Thyroid gland (tissue), 4 donors: ENCODE measurements at regions not wholly inside any gene's neighbourhood (a gene's known extent, or its start where the extent isn't known, plus 50 kb on each side); places are given as distances from the start of the nearest gene placed in this dataset.
A peak's percentile ranks its signal among the peaks of the same experiment; 100 is the strongest.

Experiments
- DNase-seq, 2 donors: peaks; one replicate each; pipeline ENCODE4 v3.0.0-alpha.2; 2019
- H3K27ac ChIP-seq, 3 donors: fragments of 200-600 bp; sonication (generic); 1 replicate in 2 of 3; 2 replicates in 1 of 3; pipeline ENCODE4 v1.5.1; 2016 to 2019; ENCODE audit warnings: mild to moderate bottlenecking in 1 of 3, moderate library complexity in 1 of 3
- H3K27me3 ChIP-seq: fragments of 200-600 bp; sonication (generic); one replicate; pipeline ENCODE4 v1.5.1; 2019
- H3K36me3 ChIP-seq, 2 donors: fragments of 200-600 bp; sonication (generic); one replicate each; pipeline ENCODE4 v1.5.1; 2016 to 2019
- H3K4me1 ChIP-seq, 2 donors: fragments of 200-600 bp; sonication (generic); one replicate each; pipeline ENCODE4 v1.5.1; 2017 to 2019
- H3K4me3 ChIP-seq, 3 donors: fragments of 200-600 bp; sonication (generic); replicated peaks in 1 of 3; 1 replicate in 2 of 3; 2 replicates in 1 of 3; pipeline ENCODE4 v1.5.1; 2016; ENCODE audit warnings: mild to moderate bottlenecking in 1 of 3
- H3K9me3 ChIP-seq: fragments of 200-600 bp; sonication (generic); one replicate; pipeline ENCODE4 v1.5.1; 2017
- POLR2A ChIP-seq, 2 donors: fragments of 450-650 bp; IDR thresholded peaks; one replicate each; pipeline ENCODE4 v1.6.1; 2017; ENCODE audit warnings: antibody characterized with exemption in 2 of 2, mild to moderate bottlenecking in 2 of 2, moderate library complexity in 1 of 2
- WGBS, 2 donors: methylation state at CpG; one replicate each; pipeline ENCODE4 v1.1.5; 2017; 5-methylcytosine and 5-hydroxymethylcytosine counted together
- intact Hi-C: fragments of 100-400 bp; cut with DNase I; formaldehyde crosslinking; loops from one replicate; pipeline ENCODE4 v1.15.1; 2023
- TF ChIP-seq, protein P1 (sequence below), 6 experiments: fragments of 200-600 bp in 3 of 6; fragments of 450-650 bp in 3 of 6; sonication (generic) in 3 of 6; IDR thresholded peaks; one replicate each; pipeline ENCODE4 v1.5.1; 2016 to 2019; ENCODE audit warnings: antibody characterized with exemption in 6 of 6, mild to moderate bottlenecking in 2 of 6, inconsistent platforms in 1 of 6, moderate library complexity in 1 of 6

- intact Hi-C loops = no loop called here
- DNase-seq = peak; percentile 7 to 24
- Histone ChIP-seq H3K27me3 (no peaks in the 10 kb centered on the region), H3K36me3 (no peaks in the 10 kb centered on the region), H3K4me3 (no peak overlapping the region), H3K9me3 (no peaks in the 10 kb centered on the region), H3K27ac (no peak overlapping the region), H3K4me1 (peaks cover 7 to 12% of the 10 kb centered on the region in 2 donors)
- no peak for TF ChIP-seq POLR2A (IDR thresholded peaks at IDR 0.05)
- 9 to 11% methylated on average over 3 of the region's 3 CpGs for WGBS, 2 donors
These were observed 137.7 kb upstream of the NMUR2 start for GRCh38 chr5:152542741-152543140.

GRCh38 chr5:152546493-152546892 lies 141.4 kb upstream of the NMUR2 start:
- intact Hi-C loops = no loop called here
- no peaks in the 10 kb centered on the region for H3K27me3 ChIP-seq
- 78 to 86% methylated on average over 2 of the region's 2 CpGs for WGBS, 2 donors

GRCh38 chr5:152547202-152547601 lies 142.1 kb upstream of the NMUR2 start:
- no peaks in the 10 kb centered on the region for H3K36me3 ChIP-seq
- no peaks in the 10 kb centered on the region for H3K27me3 ChIP-seq
- TF ChIP-seq, protein P1, sequence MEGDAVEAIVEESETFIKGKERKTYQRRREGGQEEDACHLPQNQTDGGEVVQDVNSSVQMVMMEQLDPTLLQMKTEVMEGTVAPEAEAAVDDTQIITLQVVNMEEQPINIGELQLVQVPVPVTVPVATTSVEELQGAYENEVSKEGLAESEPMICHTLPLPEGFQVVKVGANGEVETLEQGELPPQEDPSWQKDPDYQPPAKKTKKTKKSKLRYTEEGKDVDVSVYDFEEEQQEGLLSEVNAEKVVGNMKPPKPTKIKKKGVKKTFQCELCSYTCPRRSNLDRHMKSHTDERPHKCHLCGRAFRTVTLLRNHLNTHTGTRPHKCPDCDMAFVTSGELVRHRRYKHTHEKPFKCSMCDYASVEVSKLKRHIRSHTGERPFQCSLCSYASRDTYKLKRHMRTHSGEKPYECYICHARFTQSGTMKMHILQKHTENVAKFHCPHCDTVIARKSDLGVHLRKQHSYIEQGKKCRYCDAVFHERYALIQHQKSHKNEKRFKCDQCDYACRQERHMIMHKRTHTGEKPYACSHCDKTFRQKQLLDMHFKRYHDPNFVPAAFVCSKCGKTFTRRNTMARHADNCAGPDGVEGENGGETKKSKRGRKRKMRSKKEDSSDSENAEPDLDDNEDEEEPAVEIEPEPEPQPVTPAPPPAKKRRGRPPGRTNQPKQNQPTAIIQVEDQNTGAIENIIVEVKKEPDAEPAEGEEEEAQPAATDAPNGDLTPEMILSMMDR (IDR thresholded peaks at IDR 0.05) = no peak
- TF ChIP-seq POLR2A (IDR thresholded peaks at IDR 0.05) = no peak
- H3K4me3 ChIP-seq = no peak overlapping the region
- H3K4me1 ChIP-seq = peaks cover 7 to 14% of the 10 kb centered on the region in 2 donors
- peak overlapping the region; percentile 4 to 63 (median 38) for H3K27ac ChIP-seq
- DNase-seq = peak; percentile 72 to 73
- intact Hi-C loops = no loop called here
- WGBS, 2 donors = 20 to 22% methylated on average over 5 of the region's 5 CpGs
- no peaks in the 10 kb centered on the region for H3K9me3 ChIP-seq

More at GRCh38 chr5:152546493-152546892, 141.4 kb upstream of the NMUR2 start:
- H3K36me3 ChIP-seq = no peaks in the 10 kb centered on the region
- H3K27ac ChIP-seq = peak overlapping the region in 2 of 3 donors; percentile 38 to 63
- DNase-seq = no peak
- H3K9me3 ChIP-seq = no peaks in the 10 kb centered on the region
- no peak for TF ChIP-seq POLR2A (IDR thresholded peaks at IDR 0.05)
- TF ChIP-seq, protein P1 (IDR thresholded peaks at IDR 0.05) = no peak
- peaks cover 7 to 14% of the 10 kb centered on the region in 2 donors for H3K4me1 ChIP-seq
- no peak overlapping the region for H3K4me3 ChIP-seq

- TF ChIP-seq, protein P1 (IDR thresholded peaks at IDR 0.05) = no peak
- TF ChIP-seq POLR2A (IDR thresholded peaks at IDR 0.05) = no peak
- peaks cover 7 to 14% of the 10 kb centered on the region in 2 donors for H3K4me1 ChIP-seq
- DNase-seq = no peak
- H3K4me3 ChIP-seq = no peak overlapping the region
- 65 to 71% methylated on average over 2 of the region's 2 CpGs for WGBS, 2 donors
- H3K27ac ChIP-seq = no peak overlapping the region
- H3K27me3 ChIP-seq = no peaks in the 10 kb centered on the region
- H3K9me3 ChIP-seq = no peaks in the 10 kb centered on the region
- intact Hi-C loops = no loop called here
- H3K36me3 ChIP-seq = no peaks in the 10 kb centered on the region
These were observed 144.6 kb upstream of the NMUR2 start for GRCh38 chr5:152549709-152550108.

DNA sequence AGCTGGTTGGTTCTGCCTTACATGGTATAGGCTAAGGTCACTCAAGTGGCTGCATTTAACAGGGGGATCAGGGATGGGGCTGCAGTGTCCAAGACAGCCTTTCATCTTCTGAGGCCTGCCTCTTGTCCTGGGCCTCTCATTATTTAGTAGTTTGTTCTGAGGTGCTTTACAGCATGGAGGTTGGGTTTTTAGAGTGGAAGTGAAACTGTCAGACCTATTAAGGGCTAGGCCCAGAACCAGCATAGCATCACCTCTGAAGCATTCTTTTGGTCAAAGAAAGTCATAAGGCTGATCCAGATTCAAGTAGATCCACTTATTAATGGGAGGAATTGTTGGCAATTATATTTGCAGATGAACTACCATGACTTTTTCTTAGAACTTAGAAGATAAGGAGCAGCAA lies 146.0 kb upstream of the NMUR2 start:
- TF ChIP-seq, protein P1 (IDR thresholded peaks at IDR 0.05) = no peak
- Histone ChIP-seq H3K4me1 (peaks cover 7 to 14% of the 10 kb centered on the region in 2 donors), H3K4me3 (no peak overlapping the region), H3K36me3 (no peaks in the 10 kb centered on the region), H3K27ac (no peak overlapping the region), H3K27me3 (no peaks in the 10 kb centered on the region), H3K9me3 (no peaks in the 10 kb centered on the region)
- intact Hi-C loops = no loop called here
- DNase-seq = no peak

DNA sequence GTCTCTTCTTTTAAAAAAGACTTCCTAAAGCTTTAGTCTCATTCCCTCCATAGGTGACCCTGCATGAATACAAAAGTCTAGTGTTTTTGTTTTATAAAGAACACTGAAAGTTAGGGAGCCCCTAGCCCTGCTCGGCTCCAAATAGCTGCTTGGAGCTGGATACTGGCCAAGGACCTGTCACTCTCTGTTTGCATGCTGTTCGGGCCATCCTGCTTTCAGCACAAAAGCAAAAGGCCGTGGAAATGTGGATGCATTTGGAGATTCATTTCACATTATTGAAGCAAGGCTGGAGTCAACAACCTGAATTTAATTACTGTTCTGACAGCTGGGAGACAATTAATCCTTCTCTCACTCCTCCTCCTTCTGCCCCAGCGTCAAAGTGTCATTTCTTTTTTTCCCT lies 151.7 kb upstream of the NMUR2 start:
- Histone ChIP-seq H3K27ac (no peak overlapping the region), H3K4me3 (no peak overlapping the region), H3K4me1 (no peaks in the 10 kb centered on the region), H3K9me3 (no peaks in the 10 kb centered on the region), H3K27me3 (no peaks in the 10 kb centered on the region), H3K36me3 (no peaks in the 10 kb centered on the region)
- no peak for DNase-seq
- intact Hi-C loops = no loop called here
- TF ChIP-seq POLR2A (IDR thresholded peaks at IDR 0.05) = no peak
- TF ChIP-seq, protein P1 (IDR thresholded peaks at IDR 0.05) = no peak
- 38 to 50% methylated on average over 4 of the region's 4 CpGs for WGBS, 2 donors
